GM12865 (cell line): ENCODE measurements at regions not wholly inside any gene's neighbourhood (a gene's known extent, or its start where the extent isn't known, plus 50 kb on each side); places are given as distances from the start of the nearest gene placed in this dataset.

Experiments used
- DNase-seq: peaks from one replicate; pipeline ENCODE4 v3.0.0; 2010; ENCODE audit warnings: low read depth
- H3K4me3 ChIP-seq: 2 replicates; pipeline ENCODE4 v1.5.1; 2011; ENCODE audit warnings: mild to moderate bottlenecking, low read depth, low read length, control low read depth
- CTCF ChIP-seq: IDR thresholded peaks from 2 replicates; pipeline ENCODE4 v1.5.1; 2011; ENCODE audit warnings: low read length, control low read depth, low read depth, inconsistent platforms; ENCODE audit not compliant: insufficient read depth; ENCODE audit errors: missing control alignments

GRCh38 chr13:22652796-22653195 lies 528.0 kb upstream of the SGCG start:
- TF ChIP-seq CTCF: no peak
- no peak for DNase-seq
- H3K4me3 ChIP-seq: no peak overlapping the region

GRCh38 chr13:22653866-22654265 lies 526.9 kb upstream of the SGCG start:
- no peak for TF ChIP-seq CTCF
- no peak overlapping the region for H3K4me3 ChIP-seq
- DNase-seq: no peak

- no peak overlapping the region for H3K4me3 ChIP-seq
- no peak for DNase-seq
- no peak for TF ChIP-seq CTCF
Measured at GRCh38 chr13:22655106-22655852, 525.5 kb upstream of the SGCG start.

- H3K4me3 ChIP-seq: no peak overlapping the region
- TF ChIP-seq CTCF: no peak
- DNase-seq: no peak
Measured at GRCh38 chr13:22662771-22663170, 518.0 kb upstream of the SGCG start.

DNA sequence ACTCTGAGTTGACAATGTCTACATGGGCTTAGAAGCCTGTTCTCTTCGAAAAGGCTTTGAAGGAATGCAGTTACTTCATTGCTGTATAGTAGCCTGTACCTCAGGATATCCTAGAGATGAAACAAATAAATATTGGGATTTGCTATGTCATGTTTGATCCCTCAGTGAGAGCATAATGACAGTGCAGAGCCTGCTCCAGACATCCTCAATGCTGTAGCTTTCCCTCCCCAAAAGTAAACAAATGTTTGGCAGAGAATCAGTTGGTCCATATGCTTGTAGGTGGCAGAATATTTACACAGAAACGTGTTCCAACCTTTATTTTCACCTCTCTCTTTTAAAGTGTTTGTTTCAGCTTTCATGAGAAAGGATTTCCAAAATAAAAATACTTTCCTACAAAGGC lies 515.3 kb upstream of the SGCG start:
- DNase-seq: no peak
- no peak for TF ChIP-seq CTCF
- H3K4me3 ChIP-seq: no peak overlapping the region

DNA sequence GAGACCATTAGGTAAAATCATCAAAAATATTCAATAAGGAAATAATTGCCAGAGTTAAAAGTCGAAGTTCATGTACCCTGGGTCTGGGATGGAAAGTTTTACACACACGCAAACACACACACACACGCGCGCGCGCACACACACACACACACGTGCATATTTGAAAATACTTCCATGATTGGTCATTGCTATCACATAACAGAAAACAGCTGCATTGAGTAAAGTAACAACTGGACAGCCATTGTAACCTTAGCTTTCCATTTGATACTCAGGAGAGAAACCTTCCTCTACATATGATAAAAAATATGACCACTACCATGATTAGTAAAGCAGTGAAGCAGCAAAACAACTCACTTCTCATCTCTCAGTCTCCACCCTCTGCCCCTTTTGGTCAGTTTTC lies 490.0 kb upstream of the SGCG start:
- no peak for DNase-seq
- no peak for TF ChIP-seq CTCF
- H3K4me3 ChIP-seq: no peak overlapping the region

DNA sequence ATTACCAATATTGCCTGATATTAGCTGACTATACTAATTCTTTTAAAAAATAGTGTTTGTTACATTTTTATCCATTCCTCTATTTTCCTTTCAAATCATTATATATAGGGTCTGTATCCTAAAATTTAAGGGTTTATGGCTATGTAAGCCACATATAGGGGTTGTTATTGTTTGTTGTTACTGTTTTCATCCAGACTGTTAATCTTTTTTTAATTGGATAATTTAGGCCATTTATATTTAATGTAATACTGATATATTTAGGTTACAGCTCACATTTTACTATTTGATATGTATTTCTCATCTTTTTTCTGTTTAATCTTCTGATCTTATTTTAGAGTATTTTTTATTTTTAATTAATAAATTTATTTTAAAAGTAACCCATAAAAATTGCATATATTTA lies 487.1 kb upstream of the SGCG start:
- no peak for TF ChIP-seq CTCF

More for the DNA sequence above, 487.1 kb upstream of the SGCG start:
- DNase-seq: no peak
- H3K4me3 ChIP-seq: no peak overlapping the region
